Esophagus squamous epithelium (tissue), 5 donors: ENCODE measurements at regions not wholly inside any gene's neighbourhood (a gene's known extent, or its start where the extent isn't known, plus 50 kb on each side); places are given as distances from the start of the nearest gene placed in this dataset.

Experiments
- DNase-seq: peaks from one replicate; lab custom pipeline; 2025; lab: John Stamatoyannopoulos, UW
- H3K27ac ChIP-seq, 4 donors: fragments of 200-600 bp; sonication (generic); one replicate each; pipeline ENCODE4 v1.5.1; 2016 to 2019; ENCODE audit warnings: mild to moderate bottlenecking in 1 of 4
- H3K27me3 ChIP-seq, 4 donors: fragments of 200-600 bp; sonication (generic); 1 replicate in 3 of 4; 2 replicates in 1 of 4; pipeline versions ENCODE4 v1.5.1 to v1.6.0; 2017 to 2021; ENCODE audit warnings: antibody characterized with exemption in 1 of 4
- H3K36me3 ChIP-seq, 3 donors: fragments of 200-600 bp; sonication (generic); one replicate each; pipeline ENCODE4 v1.5.1; 2016 to 2019
- H3K4me1 ChIP-seq, 3 donors: fragments of 200-600 bp; sonication (generic); one replicate each; pipeline ENCODE4 v1.5.1; 2017 to 2019
- H3K4me3 ChIP-seq, 4 donors: fragments of 200-600 bp; sonication (generic); 1 replicate in 3 of 4; 2 replicates in 1 of 4; pipeline ENCODE4 v1.5.1; 2016 to 2019; ENCODE audit warnings: mild to moderate bottlenecking in 2 of 4, moderate library complexity in 1 of 4
- H3K9me3 ChIP-seq, 3 donors: fragments of 200-600 bp; sonication (generic); one replicate each; pipeline ENCODE4 v1.5.1; 2016 to 2019
- POLR2A ChIP-seq, 4 donors: fragments of 450-650 bp; IDR thresholded peaks; one replicate each; pipeline ENCODE4 v1.6.1; 2017; ENCODE audit warnings: antibody characterized with exemption in 4 of 4, mild to moderate bottlenecking in 4 of 4, moderate library complexity in 3 of 4
- WGBS, 2 donors: methylation state at CpG; one replicate each; pipeline ENCODE4 v1.1.5; 2018; 5-methylcytosine and 5-hydroxymethylcytosine counted together
- intact Hi-C: fragments of 100-400 bp; cut with DNase I; formaldehyde crosslinking; loops from one replicate; pipeline ENCODE4 v1.15.0; 2022
- TF ChIP-seq, protein P1 (sequence below), 6 experiments: fragments of 450-650 bp in 4 of 6; fragments of 200-600 bp in 2 of 6; sonication (generic) in 2 of 6; IDR thresholded peaks; one replicate each; pipeline ENCODE4 v1.5.1; 2016 to 2019; ENCODE audit warnings: antibody characterized with exemption in 6 of 6, mild to moderate bottlenecking in 4 of 6, moderate library complexity in 4 of 6
- donor health status: DM: yes; HTN: yes; CAD: no.

DNA sequence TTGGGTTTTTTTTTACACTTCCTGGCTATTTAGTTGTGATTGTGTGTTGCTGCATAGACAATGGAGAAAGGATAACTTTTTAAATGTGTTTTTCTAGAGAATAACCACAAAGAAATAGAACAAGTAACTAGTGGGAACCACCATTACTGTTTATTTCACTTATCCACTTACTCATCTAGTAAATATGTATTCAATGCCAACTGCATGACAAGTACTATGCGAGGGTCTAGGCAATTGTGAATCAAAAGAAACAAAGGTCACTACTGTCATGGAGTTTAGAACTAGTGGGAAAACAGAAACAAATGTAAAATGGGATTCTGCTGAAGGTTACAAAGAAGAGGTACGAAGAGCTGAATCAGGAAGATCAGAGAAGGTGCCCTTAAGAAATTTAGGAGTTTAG, 600.9 kb upstream of the ROBO2 start:
- Histone ChIP-seq H3K27me3 (no peaks in the 10 kb centered on the region), H3K4me3 (no peak overlapping the region), H3K27ac (no peak overlapping the region), H3K9me3 (no peaks in the 10 kb centered on the region), H3K4me1 (no peaks in the 10 kb centered on the region), H3K36me3 (no peaks in the 10 kb centered on the region)
- WGBS, 2 donors: 15 to 47% methylated on average over 2 of the region's 2 CpGs
- no peak for DNase-seq
- TF ChIP-seq POLR2A (IDR thresholded peaks at IDR 0.05): no peak
- TF ChIP-seq, protein P1, sequence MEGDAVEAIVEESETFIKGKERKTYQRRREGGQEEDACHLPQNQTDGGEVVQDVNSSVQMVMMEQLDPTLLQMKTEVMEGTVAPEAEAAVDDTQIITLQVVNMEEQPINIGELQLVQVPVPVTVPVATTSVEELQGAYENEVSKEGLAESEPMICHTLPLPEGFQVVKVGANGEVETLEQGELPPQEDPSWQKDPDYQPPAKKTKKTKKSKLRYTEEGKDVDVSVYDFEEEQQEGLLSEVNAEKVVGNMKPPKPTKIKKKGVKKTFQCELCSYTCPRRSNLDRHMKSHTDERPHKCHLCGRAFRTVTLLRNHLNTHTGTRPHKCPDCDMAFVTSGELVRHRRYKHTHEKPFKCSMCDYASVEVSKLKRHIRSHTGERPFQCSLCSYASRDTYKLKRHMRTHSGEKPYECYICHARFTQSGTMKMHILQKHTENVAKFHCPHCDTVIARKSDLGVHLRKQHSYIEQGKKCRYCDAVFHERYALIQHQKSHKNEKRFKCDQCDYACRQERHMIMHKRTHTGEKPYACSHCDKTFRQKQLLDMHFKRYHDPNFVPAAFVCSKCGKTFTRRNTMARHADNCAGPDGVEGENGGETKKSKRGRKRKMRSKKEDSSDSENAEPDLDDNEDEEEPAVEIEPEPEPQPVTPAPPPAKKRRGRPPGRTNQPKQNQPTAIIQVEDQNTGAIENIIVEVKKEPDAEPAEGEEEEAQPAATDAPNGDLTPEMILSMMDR (IDR thresholded peaks at IDR 0.05): no peak
- intact Hi-C loops: no loop called here

DNA sequence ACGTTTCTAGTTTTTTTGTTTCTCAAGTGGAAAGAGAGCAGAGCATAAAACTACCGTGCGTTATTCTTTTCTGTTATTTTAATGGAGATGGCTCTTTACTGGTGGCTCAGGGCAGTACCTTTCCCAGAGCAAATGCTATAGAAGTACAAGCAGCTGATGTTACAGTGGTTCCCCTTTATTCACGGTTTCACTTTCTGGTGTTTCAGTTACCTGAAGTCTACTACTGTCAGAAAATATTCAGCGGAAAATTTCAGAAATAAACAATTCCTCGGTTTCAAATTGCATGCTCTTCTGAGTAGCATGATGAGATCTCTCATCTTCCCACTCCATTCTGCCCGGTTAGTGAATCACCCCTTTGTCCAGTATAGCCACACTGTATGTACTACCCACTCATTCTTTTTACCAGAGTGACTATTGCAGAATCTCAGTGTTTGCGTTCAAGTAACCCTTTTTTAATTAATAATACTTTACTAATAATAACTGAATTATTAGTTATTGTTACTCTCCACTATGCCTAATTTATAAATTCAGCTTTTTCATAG, 597.5 kb upstream of the ROBO2 start:
- WGBS, 2 donors: 75 to 79% methylated on average over 8 of the region's 8 CpGs
- TF ChIP-seq, protein P1 (IDR thresholded peaks at IDR 0.05): no peak
- no peak for TF ChIP-seq POLR2A (IDR thresholded peaks at IDR 0.05)
- intact Hi-C loops: no loop called here

DNA sequence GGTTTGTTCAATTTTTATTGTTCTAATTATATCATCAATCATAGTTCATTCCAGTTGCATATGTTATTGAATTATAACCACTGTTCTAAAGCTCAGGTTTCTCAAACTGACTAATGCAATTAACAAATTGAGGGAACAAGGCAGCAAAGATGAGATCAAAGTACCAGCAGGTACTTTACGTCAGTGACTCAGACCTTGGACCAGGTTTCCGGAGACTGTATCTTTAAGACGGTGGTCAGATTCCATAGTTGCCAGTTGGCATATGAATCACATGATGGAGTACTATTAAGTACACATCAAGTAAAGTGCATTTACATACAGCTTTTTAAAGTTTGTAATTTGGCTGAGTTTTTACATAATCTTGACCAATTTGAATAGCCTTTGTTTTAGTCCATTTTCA, 583.6 kb upstream of the ROBO2 start:
- no peaks in the 10 kb centered on the region for H3K27me3 ChIP-seq
- H3K36me3 ChIP-seq: no peaks in the 10 kb centered on the region
- no peaks in the 10 kb centered on the region for H3K4me1 ChIP-seq
- TF ChIP-seq, protein P1 (IDR thresholded peaks at IDR 0.05): no peak
- TF ChIP-seq POLR2A (IDR thresholded peaks at IDR 0.05): no peak
- no peak overlapping the region for H3K27ac ChIP-seq
- 94% methylated on average over 3 of the region's 3 CpGs for WGBS, 2 donors
- no peak for DNase-seq
- no peak overlapping the region for H3K4me3 ChIP-seq
- intact Hi-C loops: no loop called here
- H3K9me3 ChIP-seq: no peaks in the 10 kb centered on the region

More for the DNA sequence above, 597.5 kb upstream of the ROBO2 start:
- Histone ChIP-seq H3K27me3 (no peaks in the 10 kb centered on the region), H3K4me1 (no peaks in the 10 kb centered on the region), H3K4me3 (no peak overlapping the region), H3K27ac (no peak overlapping the region), H3K36me3 (no peaks in the 10 kb centered on the region), H3K9me3 (no peaks in the 10 kb centered on the region)
- DNase-seq: no peak

DNA sequence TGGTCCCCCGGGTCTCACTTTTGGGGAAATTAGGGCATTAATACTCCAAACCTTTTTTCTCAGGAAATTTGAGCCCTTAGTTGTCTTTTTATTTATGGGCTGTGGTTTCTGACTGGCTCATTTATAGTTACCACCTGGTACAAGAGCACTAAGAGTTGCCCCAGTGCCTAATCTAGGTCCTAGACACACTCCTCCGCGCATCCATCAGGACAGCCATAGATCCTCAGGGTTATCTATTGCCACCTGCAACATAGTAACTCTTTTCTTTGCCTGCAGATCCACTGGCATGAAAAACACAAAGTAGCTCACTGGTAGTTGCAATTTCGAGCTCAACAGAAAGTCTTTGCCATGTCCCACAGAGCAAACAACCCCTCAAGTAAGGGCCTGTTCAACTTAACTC, 576.4 kb upstream of the ROBO2 start:
- Histone ChIP-seq H3K4me1 (no peaks in the 10 kb centered on the region), H3K27me3 (no peaks in the 10 kb centered on the region), H3K4me3 (no peak overlapping the region), H3K9me3 (no peaks in the 10 kb centered on the region), H3K36me3 (no peaks in the 10 kb centered on the region), H3K27ac (no peak overlapping the region)
- 64 to 75% methylated on average over 4 of the region's 4 CpGs for WGBS, 2 donors
- DNase-seq: no peak
- intact Hi-C loops: no loop called here
- TF ChIP-seq, protein P1 (IDR thresholded peaks at IDR 0.05): no peak
- TF ChIP-seq POLR2A (IDR thresholded peaks at IDR 0.05): no peak

DNA sequence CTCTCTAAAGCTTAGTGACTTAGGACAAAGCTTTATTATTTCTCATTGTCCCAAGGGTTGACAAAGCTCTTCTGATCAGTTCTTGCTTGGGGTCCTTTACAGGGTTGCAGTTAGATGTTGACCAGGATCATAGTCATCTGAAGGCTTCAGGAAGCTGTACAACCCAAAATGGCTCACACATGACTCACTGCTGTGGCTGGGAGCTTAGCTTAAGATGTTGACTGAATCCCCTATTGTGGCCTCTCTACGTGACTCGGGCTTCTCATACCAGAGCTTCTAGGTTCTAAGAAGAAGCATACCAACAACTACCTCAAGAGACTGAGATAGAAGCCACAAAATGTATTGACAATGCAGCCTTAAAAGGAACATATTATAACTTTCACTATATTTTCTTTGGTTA, 569.6 kb upstream of the ROBO2 start:
- TF ChIP-seq, protein P1 (IDR thresholded peaks at IDR 0.05): no peak
- no peak for TF ChIP-seq POLR2A (IDR thresholded peaks at IDR 0.05)
- Histone ChIP-seq H3K4me3 (no peak overlapping the region), H3K9me3 (no peaks in the 10 kb centered on the region), H3K27me3 (no peaks in the 10 kb centered on the region), H3K4me1 (no peaks in the 10 kb centered on the region), H3K27ac (no peak overlapping the region), H3K36me3 (no peaks in the 10 kb centered on the region)
- 48 to 52% methylated on average over 2 of the region's 2 CpGs for WGBS, 2 donors
- intact Hi-C loops: no loop called here
- no peak for DNase-seq
